Tibial nerve (tissue), 4 donors: ENCODE measurements at regions not wholly inside any gene's neighbourhood (a gene's known extent, or its start where the extent isn't known, plus 50 kb on each side); places are given as distances from the start of the nearest gene placed in this dataset.

Experiments
- DNase-seq, 2 donors: peaks; one replicate each; pipeline ENCODE4 v3.0.0-alpha.2; 2019; ENCODE audit warnings: low spot score in 2 of 2
- H3K27ac ChIP-seq, 4 donors: fragments of 200-600 bp; sonication (generic) in 3 of 4; one replicate each; pipeline ENCODE4 v1.5.1; 2017 to 2019; ENCODE audit warnings: mild to moderate bottlenecking in 1 of 4
- H3K27me3 ChIP-seq, 2 donors: fragments of 200-600 bp; sonication (generic) in 1 of 2; one replicate each; pipeline versions ENCODE4 v1.5.1 to v1.6.0; 2017 to 2019
- H3K36me3 ChIP-seq, 3 donors: fragments of 200-600 bp; sonication (generic); one replicate each; pipeline ENCODE4 v1.5.1; 2018 to 2019
- H3K4me1 ChIP-seq, 4 donors: fragments of 200-600 bp; sonication (generic) in 3 of 4; one replicate each; pipeline ENCODE4 v1.5.1; 2017 to 2019
- H3K4me3 ChIP-seq, 4 donors: fragments of 200-600 bp; sonication (generic) in 3 of 4; one replicate each; pipeline ENCODE4 v1.5.1; 2017 to 2019; ENCODE audit warnings: mild to moderate bottlenecking in 1 of 4, moderate library complexity in 1 of 4
- H3K9me3 ChIP-seq, 4 donors: fragments of 200-600 bp; sonication (generic) in 3 of 4; one replicate each; pipeline ENCODE4 v1.5.1; 2017 to 2019
- CTCF ChIP-seq, 5 experiments: fragments of 200-600 bp in 3 of 5; fragments of 450-650 bp in 2 of 5; sonication (generic) in 3 of 5; IDR thresholded peaks; one replicate each; pipeline ENCODE4 v1.5.1; 2016 to 2019; ENCODE audit warnings: antibody characterized with exemption in 5 of 5, mild to moderate bottlenecking in 3 of 5, moderate library complexity in 2 of 5
- EP300 ChIP-seq, 2 donors: sonication (generic); formaldehyde crosslinking; IDR thresholded peaks; one replicate each; pipeline ENCODE4 v1.6.1; 2017; ENCODE audit warnings: antibody characterized with exemption in 2 of 2, mild to moderate bottlenecking in 1 of 2
- POLR2A ChIP-seq, 2 donors: fragments of 450-650 bp; IDR thresholded peaks; one replicate each; pipeline ENCODE4 v1.6.1; 2017; ENCODE audit warnings: antibody characterized with exemption in 2 of 2, mild to moderate bottlenecking in 2 of 2, moderate library complexity in 2 of 2
- WGBS, 2 donors: methylation state at CpG; one replicate each; pipeline ENCODE4 v1.1.5; 2018; 5-methylcytosine and 5-hydroxymethylcytosine counted together

DNA sequence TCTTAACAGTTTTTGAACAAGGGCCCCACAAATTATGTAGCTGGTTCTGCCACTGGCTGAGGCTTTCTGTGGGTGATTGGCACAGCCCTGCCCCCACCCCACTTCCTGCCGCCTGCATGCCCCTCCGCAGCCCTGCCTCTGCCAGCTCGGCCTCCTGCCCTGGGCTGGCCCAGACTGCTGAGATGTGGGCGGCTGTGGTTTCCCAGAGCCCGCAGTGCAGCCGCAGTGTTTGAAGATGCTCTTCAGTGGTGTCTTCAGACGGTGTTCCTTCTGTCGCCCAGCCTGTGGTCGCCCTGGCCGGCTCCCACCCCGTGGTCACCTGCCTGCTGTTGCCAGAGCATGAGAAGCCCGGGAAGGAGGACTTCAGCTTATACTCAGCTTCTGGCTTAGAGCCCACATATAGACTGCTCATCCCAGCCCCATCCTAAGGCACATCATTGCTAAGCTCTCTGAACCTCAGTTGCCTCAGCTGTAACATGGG lies 154.3 kb downstream of the VEGFA start:
- WGBS, 2 donors: 39 to 43% methylated on average over 11 of the region's 12 CpGs
- no peak for TF ChIP-seq CTCF (IDR thresholded peaks at IDR 0.05)
- no peak for TF ChIP-seq EP300 (IDR thresholded peaks at IDR 0.05)
- no peak for TF ChIP-seq POLR2A (IDR thresholded peaks at IDR 0.05)
- Histone ChIP-seq H3K27ac (no peak overlapping the region), H3K9me3 (no peaks in the 10 kb centered on the region), H3K4me1 (peaks cover 0 to 20% (median 9%) of the 10 kb centered on the region in 4 donors), H3K4me3 (no peak overlapping the region), H3K36me3 (no peaks in the 10 kb centered on the region), H3K27me3 (no peaks in the 10 kb centered on the region)
- DNase-seq: no peak

DNA sequence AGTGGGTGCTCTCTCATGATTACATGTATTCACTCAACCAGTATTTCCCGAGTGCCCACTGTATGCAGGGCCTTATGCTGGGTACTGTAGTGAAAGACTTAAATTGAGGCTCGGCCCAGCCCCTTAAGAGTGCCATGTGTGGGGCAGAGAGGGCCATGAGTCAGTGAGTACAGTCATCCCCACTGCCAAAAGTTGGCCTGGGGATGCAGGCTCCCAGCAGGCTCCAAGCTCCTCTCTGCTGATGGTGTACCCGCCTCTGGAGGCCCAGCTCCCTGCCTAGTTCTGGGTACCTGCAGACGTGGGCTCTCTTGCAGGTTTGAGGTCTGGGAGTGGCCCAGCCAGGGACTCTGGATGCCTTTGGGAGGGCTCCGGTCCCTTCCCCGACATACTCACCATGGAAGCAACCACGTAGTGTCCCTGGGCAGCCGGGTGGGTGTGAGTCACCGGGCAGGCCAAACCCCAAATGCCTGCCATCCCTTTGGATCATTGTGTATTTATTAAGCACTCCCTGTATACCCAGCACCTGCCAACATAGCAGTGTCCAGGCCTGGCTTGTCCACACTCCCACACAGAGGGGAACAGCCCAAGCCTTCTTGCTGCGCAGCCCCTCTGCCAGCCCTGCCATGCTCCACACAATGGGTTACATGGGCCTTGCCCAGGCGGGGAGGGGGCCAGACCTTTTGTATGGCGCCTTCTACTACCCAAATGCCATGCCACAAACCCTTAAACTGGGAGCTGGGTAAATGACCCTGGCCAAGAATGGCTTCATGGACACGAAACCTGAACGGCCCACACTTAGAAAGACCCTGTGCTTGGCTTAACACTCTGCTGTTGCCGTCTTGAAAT lies 153.6 kb downstream of the VEGFA start:
- Histone ChIP-seq H3K4me3 (no peak overlapping the region), H3K27ac (no peak overlapping the region), H3K27me3 (no peaks in the 10 kb centered on the region), H3K9me3 (no peaks in the 10 kb centered on the region), H3K4me1 (peaks cover 0 to 20% (median 9%) of the 10 kb centered on the region in 4 donors), H3K36me3 (no peaks in the 10 kb centered on the region)
- WGBS, 2 donors: 74 to 77% methylated on average over 15 of the region's 15 CpGs
- TF ChIP-seq CTCF (IDR thresholded peaks at IDR 0.05) (no peak), EP300 (IDR thresholded peaks at IDR 0.05) (no peak), POLR2A (IDR thresholded peaks at IDR 0.05) (no peak)
- DNase-seq: no peak

GRCh38 chr6:43922426-43923375 lies 152.7 kb downstream of the VEGFA start:
- Histone ChIP-seq H3K4me3 (no peak overlapping the region), H3K27ac (no peak overlapping the region), H3K27me3 (no peaks in the 10 kb centered on the region), H3K36me3 (no peaks in the 10 kb centered on the region), H3K9me3 (no peaks in the 10 kb centered on the region), H3K4me1 (peaks cover 0 to 20% (median 10%) of the 10 kb centered on the region in 4 donors)
- no peak for DNase-seq
- WGBS, 2 donors: 82 to 90% methylated on average over 17 of the region's 17 CpGs
- TF ChIP-seq POLR2A (IDR thresholded peaks at IDR 0.05) (no peak), CTCF (IDR thresholded peaks at IDR 0.05) (no peak), EP300 (IDR thresholded peaks at IDR 0.05) (no peak)

GRCh38 chr6:43921548-43922425 lies 151.8 kb downstream of the VEGFA start:
- Histone ChIP-seq H3K27me3 (no peaks in the 10 kb centered on the region), H3K4me1 (peaks cover 0 to 16% (median 11%) of the 10 kb centered on the region in 4 donors), H3K27ac (no peak overlapping the region), H3K9me3 (no peaks in the 10 kb centered on the region), H3K4me3 (no peak overlapping the region), H3K36me3 (no peaks in the 10 kb centered on the region)
- TF ChIP-seq EP300 (IDR thresholded peaks at IDR 0.05): no peak
- TF ChIP-seq POLR2A (IDR thresholded peaks at IDR 0.05): no peak
- TF ChIP-seq CTCF (IDR thresholded peaks at IDR 0.05): no peak
- DNase-seq: no peak
- 86% methylated on average over 19 to 20 of the region's 20 CpGs for WGBS, 2 donors
